ENCODE measurements at regions not wholly inside any gene's neighbourhood (a gene's known extent, or its start where the extent isn't known, plus 50 kb on each side); places are given as distances from the start of the nearest gene placed in this dataset.

GRCh38 chr2:222102575-222103349 lies 196.0 kb downstream of the PAX3 start:
- intact Hi-C loops (cut with DNase I; ENCODE audit: low total_unique reads) = no loop called here
- Histone ChIP-seq H3K27me3 (replicated peaks in 1 of 7) (peaks cover 0 to 9% (median 0%) of the 10 kb centered on the region in 7 donors), H3K4me3 (no peak overlapping the region), H3K36me3 (no peaks in the 10 kb centered on the region), H3K9me3 (no peaks in the 10 kb centered on the region), H3K4me1 (no peaks in the 10 kb centered on the region), H3K27ac (no peak overlapping the region)
- no peak for TF ChIP-seq CTCF (IDR thresholded peaks at IDR 0.05 in 8 of 11, conservative IDR thresholded peaks at IDR 0.05 in 3 of 11)
- DNase-seq = no peak
- 53 to 71% (median 61%) methylated on average over 4 of the region's 4 CpGs for WGBS, 5 donors

- intact Hi-C loops (cut with DNase I; ENCODE audit: low total_unique reads) = no loop called here
- no peak for DNase-seq
- no peak for TF ChIP-seq CTCF (IDR thresholded peaks at IDR 0.05 in 8 of 11, conservative IDR thresholded peaks at IDR 0.05 in 3 of 11)
- TF ChIP-seq POLR2AphosphoS5 (IDR thresholded peaks at IDR 0.05) = no peak
- no peak for TF ChIP-seq POLR2A (IDR thresholded peaks at IDR 0.05)
- H3K36me3 ChIP-seq = no peaks in the 10 kb centered on the region
- no peaks in the 10 kb centered on the region for H3K9me3 ChIP-seq
- no peaks in the 10 kb centered on the region for H3K4me1 ChIP-seq
- 63 to 86% (median 76%) methylated on average over 5 of the region's 5 CpGs for WGBS, 5 donors
- no peak overlapping the region for H3K27ac ChIP-seq
- no peak overlapping the region for H3K4me3 ChIP-seq
- H3K27me3 ChIP-seq (replicated peaks in 1 of 7) = peaks cover 0 to 9% (median 0%) of the 10 kb centered on the region in 7 donors
Measured at GRCh38 chr2:222100704-222101699, 197.8 kb downstream of the PAX3 start.

GRCh38 chr2:222088561-222088960 lies 210.2 kb downstream of the PAX3 start:
- H3K4me1 ChIP-seq = no peaks in the 10 kb centered on the region
- 60 to 77% (median 68%) methylated on average over 2 of the region's 2 CpGs for WGBS, 5 donors
- H3K4me3 ChIP-seq = no peak overlapping the region
- H3K27ac ChIP-seq = no peak overlapping the region
- no peaks in the 10 kb centered on the region for H3K27me3 ChIP-seq (replicated peaks in 1 of 7)
- intact Hi-C loops (cut with DNase I; ENCODE audit: low total_unique reads) = no loop called here
- TF ChIP-seq POLR2A (IDR thresholded peaks at IDR 0.05) = no peak
- TF ChIP-seq CTCF (IDR thresholded peaks at IDR 0.05 in 8 of 11, conservative IDR thresholded peaks at IDR 0.05 in 3 of 11) = no peak
- no peak for TF ChIP-seq POLR2AphosphoS5 (IDR thresholded peaks at IDR 0.05)
- H3K9me3 ChIP-seq = peaks cover 0 to 15% (median 3%) of the 10 kb centered on the region in 8 donors
- no peak for DNase-seq
- no peaks in the 10 kb centered on the region for H3K36me3 ChIP-seq

- Histone ChIP-seq H3K4me3 (no peak overlapping the region), H3K36me3 (no peaks in the 10 kb centered on the region), H3K27me3 (replicated peaks in 1 of 7) (no peaks in the 10 kb centered on the region), H3K4me1 (no peaks in the 10 kb centered on the region), H3K27ac (no peak overlapping the region), H3K9me3 (peaks cover 0 to 15% (median 3%) of the 10 kb centered on the region in 8 donors)
- WGBS, 5 donors = 67 to 77% (median 69%) methylated on average over 3 of the region's 3 CpGs
- intact Hi-C loops (cut with DNase I; ENCODE audit: low total_unique reads) = no loop called here
- TF ChIP-seq CTCF (IDR thresholded peaks at IDR 0.05 in 8 of 11, conservative IDR thresholded peaks at IDR 0.05 in 3 of 11) = no peak
- no peak for TF ChIP-seq POLR2AphosphoS5 (IDR thresholded peaks at IDR 0.05)
- TF ChIP-seq POLR2A (IDR thresholded peaks at IDR 0.05) = no peak
- DNase-seq = no peak
Measured at GRCh38 chr2:222087998-222088397, 210.8 kb downstream of the PAX3 start.
